Muscle layer of duodenum (tissue), 2 donors: ENCODE measurements at regions not wholly inside any gene's neighbourhood (a gene's known extent, or its start where the extent isn't known, plus 50 kb on each side); places are given as distances from the start of the nearest gene placed in this dataset.
"Not testable (repeated sequence)": the region's sequence is repeated elsewhere in the genome, so short reads cannot be mapped to it uniquely, and the experiment has no call there.

Source experiments
- H3K27ac ChIP-seq: one replicate; pipeline ENCODE4 v1.7.0; 2013; ENCODE audit warnings: mild to moderate bottlenecking, low read length
- H3K27me3 ChIP-seq: one replicate; pipeline ENCODE4 v1.7.0; 2013; ENCODE audit warnings: low read depth, mild to moderate bottlenecking, control low read depth, low read length
- H3K36me3 ChIP-seq, 2 donors: one replicate each; pipeline ENCODE4 v1.7.0; 2013; ENCODE audit warnings: low read length in 2 of 2, control low read depth in 1 of 2, mild to moderate bottlenecking in 1 of 2; ENCODE audit not compliant: insufficient read depth in 2 of 2, control insufficient read depth in 1 of 2
- H3K4me1 ChIP-seq, 2 donors: one replicate each; pipeline ENCODE4 v1.7.0; 2013; ENCODE audit warnings: low read length in 2 of 2, mild to moderate bottlenecking in 2 of 2, control low read depth in 1 of 2, moderate library complexity in 1 of 2; ENCODE audit not compliant: insufficient read depth in 2 of 2, control insufficient read depth in 1 of 2
- H3K4me3 ChIP-seq, 2 donors: one replicate each; pipeline ENCODE4 v1.7.0; 2013; ENCODE audit warnings: low read length in 2 of 2, low read depth in 1 of 2, mild to moderate bottlenecking in 1 of 2
- H3K9me3 ChIP-seq, 2 donors: one replicate each; pipeline ENCODE4 v1.7.0; 2013; ENCODE audit warnings: low read length in 2 of 2, control low read depth in 1 of 2, mild to moderate bottlenecking in 1 of 2; ENCODE audit not compliant: control insufficient read depth in 1 of 2
- donor health status: healthy.

- Histone ChIP-seq H3K27me3 (no peaks in the 10 kb centered on the region), H3K4me1 (peaks cover 0 to 7% of the 10 kb centered on the region in 2 donors), H3K36me3 (no peaks in the 10 kb centered on the region), H3K27ac (no peak overlapping the region), H3K9me3 (no peaks in the 10 kb centered on the region), H3K4me3 (no peak overlapping the region)
Measured at GRCh38 chr5:15366676-15367391, 133.1 kb upstream of the FBXL7 start.

GRCh38 chr5:15365070-15365469 lies 134.9 kb upstream of the FBXL7 start:
- Histone ChIP-seq H3K27ac (no peak overlapping the region), H3K4me1 (peaks cover 0 to 7% of the 10 kb centered on the region in 2 donors), H3K9me3 (no peaks in the 10 kb centered on the region), H3K27me3 (no peaks in the 10 kb centered on the region), H3K4me3 (no peak overlapping the region), H3K36me3 (no peaks in the 10 kb centered on the region)

- Histone ChIP-seq H3K27me3 (no peaks in the 10 kb centered on the region), H3K36me3 (no peaks in the 10 kb centered on the region), H3K27ac (no peak overlapping the region), H3K4me1 (peaks cover 0 to 7% of the 10 kb centered on the region in 2 donors), H3K4me3 (no peak overlapping the region), H3K9me3 (no peaks in the 10 kb centered on the region)
Measured at GRCh38 chr5:15363601-15364000, 136.4 kb upstream of the FBXL7 start.

GRCh38 chr5:15357092-15357453 lies 142.9 kb upstream of the FBXL7 start:
- not testable (repeated sequence) for H3K4me1 ChIP-seq, H3K36me3 ChIP-seq, H3K27me3 ChIP-seq, H3K9me3 ChIP-seq, H3K4me3 ChIP-seq, H3K27ac ChIP-seq

GRCh38 chr5:15356308-15357091 lies 143.5 kb upstream of the FBXL7 start:
- H3K9me3 ChIP-seq, H3K4me3 ChIP-seq, H3K27me3 ChIP-seq, H3K27ac ChIP-seq, H3K4me1 ChIP-seq, H3K36me3 ChIP-seq: not testable (repeated sequence)

GRCh38 chr5:15354021-15354420 lies 146.0 kb upstream of the FBXL7 start:
- H3K27me3 ChIP-seq, result no peaks in the 10 kb centered on the region
- H3K9me3 ChIP-seq, result no peaks in the 10 kb centered on the region
- no peaks in the 10 kb centered on the region for H3K4me1 ChIP-seq
- no peak overlapping the region for H3K4me3 ChIP-seq
- no peaks in the 10 kb centered on the region for H3K36me3 ChIP-seq
- H3K27ac ChIP-seq, result no peak overlapping the region

GRCh38 chr5:15353086-15353645 lies 146.8 kb upstream of the FBXL7 start:
- no peaks in the 10 kb centered on the region for H3K4me1 ChIP-seq
- no peaks in the 10 kb centered on the region for H3K9me3 ChIP-seq
- H3K36me3 ChIP-seq, result no peaks in the 10 kb centered on the region
- H3K27ac ChIP-seq, result no peak overlapping the region
- H3K27me3 ChIP-seq, result no peaks in the 10 kb centered on the region
- no peak overlapping the region for H3K4me3 ChIP-seq

- H3K9me3 ChIP-seq, result no peaks in the 10 kb centered on the region
- no peaks in the 10 kb centered on the region for H3K4me1 ChIP-seq
- no peaks in the 10 kb centered on the region for H3K27me3 ChIP-seq
- H3K27ac ChIP-seq, result no peak overlapping the region
- no peaks in the 10 kb centered on the region for H3K36me3 ChIP-seq
- H3K4me3 ChIP-seq, result no peak overlapping the region
Measured at GRCh38 chr5:15350614-15351013, 149.4 kb upstream of the FBXL7 start.

- no peak overlapping the region for H3K27ac ChIP-seq
- H3K4me1 ChIP-seq, result no peaks in the 10 kb centered on the region
- H3K4me3 ChIP-seq, result no peak overlapping the region
- H3K9me3 ChIP-seq, result no peaks in the 10 kb centered on the region
- no peaks in the 10 kb centered on the region for H3K27me3 ChIP-seq
- no peaks in the 10 kb centered on the region for H3K36me3 ChIP-seq
Measured at GRCh38 chr5:15346738-15347137, 153.2 kb upstream of the FBXL7 start.

GRCh38 chr5:15344954-15345353 lies 155.0 kb upstream of the FBXL7 start:
- Histone ChIP-seq H3K9me3 (no peaks in the 10 kb centered on the region), H3K4me3 (no peak overlapping the region), H3K4me1 (no peaks in the 10 kb centered on the region), H3K27ac (no peak overlapping the region), H3K36me3 (no peaks in the 10 kb centered on the region), H3K27me3 (no peaks in the 10 kb centered on the region)

GRCh38 chr5:15338546-15338945 lies 161.4 kb upstream of the FBXL7 start:
- no peaks in the 10 kb centered on the region for H3K4me1 ChIP-seq
- H3K36me3 ChIP-seq, result no peaks in the 10 kb centered on the region
- no peaks in the 10 kb centered on the region for H3K9me3 ChIP-seq
- H3K27ac ChIP-seq, result no peak overlapping the region
- H3K27me3 ChIP-seq, result no peaks in the 10 kb centered on the region
- no peak overlapping the region for H3K4me3 ChIP-seq
